GM13977 (cell line): ENCODE measurements at regions not wholly inside any gene's neighbourhood (a gene's known extent, or its start where the extent isn't known, plus 50 kb on each side); places are given as distances from the start of the nearest gene placed in this dataset.

Source experiments
- DNase-seq: peaks from one replicate; pipeline ENCODE4 v3.0.0; 2012; ENCODE audit warnings: low spot score
- CTCF ChIP-seq: IDR thresholded peaks from 2 replicates; pipeline ENCODE4 v1.5.1; 2012; ENCODE audit warnings: mild to moderate bottlenecking, control low read depth; ENCODE audit not compliant: insufficient read depth; ENCODE audit errors: extremely low read depth, missing control alignments
- in situ Hi-C: fragments of 300-500 bp; cut with MboI; formaldehyde crosslinking; loops from one replicate; pipeline ENCODE4 v1.12.0; 2022; ENCODE audit warnings: low sequenced_read_pairs, low pct_unique_long_range_greater_than_20kb, mixed read lengths, inconsistent platforms; ENCODE audit not compliant: unreplicated experiment

GRCh38 chr2:101546376-101547058 lies 71.6 kb upstream of the RFX8 start:
- DNase-seq: no peak
- in situ Hi-C loops: no loop called here
- TF ChIP-seq CTCF: no peak

- no peak for DNase-seq
- in situ Hi-C loops: no loop called here
- no peak for TF ChIP-seq CTCF
These were observed 71.0 kb upstream of the RFX8 start for GRCh38 chr2:101545950-101546349.

GRCh38 chr2:101540518-101540917 lies 65.6 kb upstream of the RFX8 start:
- in situ Hi-C loops: no loop called here
- DNase-seq: no peak
- no peak for TF ChIP-seq CTCF

GRCh38 chr2:101538076-101538475 lies 63.2 kb upstream of the RFX8 start:
- no peak for TF ChIP-seq CTCF
- DNase-seq: no peak
- in situ Hi-C loops: no loop called here

- no peak for TF ChIP-seq CTCF
- no peak for DNase-seq
- in situ Hi-C loops: no loop called here
These were observed 59.3 kb upstream of the RFX8 start for GRCh38 chr2:101534149-101534611.

GRCh38 chr2:101533561-101534148 lies 58.7 kb upstream of the RFX8 start:
- no peak for TF ChIP-seq CTCF
- DNase-seq: no peak
- in situ Hi-C loops: no loop called here
